ENCODE measurements at regions not wholly inside any gene's neighbourhood (a gene's known extent, or its start where the extent isn't known, plus 50 kb on each side); places are given as distances from the start of the nearest gene placed in this dataset.
"Not testable (repeated sequence)": the region's sequence is repeated elsewhere in the genome, so short reads cannot be mapped to it uniquely, and the experiment has no call there.

- TF ChIP-seq, protein P1, sequence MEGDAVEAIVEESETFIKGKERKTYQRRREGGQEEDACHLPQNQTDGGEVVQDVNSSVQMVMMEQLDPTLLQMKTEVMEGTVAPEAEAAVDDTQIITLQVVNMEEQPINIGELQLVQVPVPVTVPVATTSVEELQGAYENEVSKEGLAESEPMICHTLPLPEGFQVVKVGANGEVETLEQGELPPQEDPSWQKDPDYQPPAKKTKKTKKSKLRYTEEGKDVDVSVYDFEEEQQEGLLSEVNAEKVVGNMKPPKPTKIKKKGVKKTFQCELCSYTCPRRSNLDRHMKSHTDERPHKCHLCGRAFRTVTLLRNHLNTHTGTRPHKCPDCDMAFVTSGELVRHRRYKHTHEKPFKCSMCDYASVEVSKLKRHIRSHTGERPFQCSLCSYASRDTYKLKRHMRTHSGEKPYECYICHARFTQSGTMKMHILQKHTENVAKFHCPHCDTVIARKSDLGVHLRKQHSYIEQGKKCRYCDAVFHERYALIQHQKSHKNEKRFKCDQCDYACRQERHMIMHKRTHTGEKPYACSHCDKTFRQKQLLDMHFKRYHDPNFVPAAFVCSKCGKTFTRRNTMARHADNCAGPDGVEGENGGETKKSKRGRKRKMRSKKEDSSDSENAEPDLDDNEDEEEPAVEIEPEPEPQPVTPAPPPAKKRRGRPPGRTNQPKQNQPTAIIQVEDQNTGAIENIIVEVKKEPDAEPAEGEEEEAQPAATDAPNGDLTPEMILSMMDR (IDR thresholded peaks at IDR 0.05), result no peak
- TF ChIP-seq EP300 (IDR thresholded peaks at IDR 0.05) (no peak), POLR2A (IDR thresholded peaks at IDR 0.05) (no peak)
- WGBS, 2 donors, result 47% methylated on average over 5 to 6 of the region's 6 CpGs
Measured at GRCh38 chr2:234395891-234396420, 100.9 kb downstream of the ARL4C start.

DNA sequence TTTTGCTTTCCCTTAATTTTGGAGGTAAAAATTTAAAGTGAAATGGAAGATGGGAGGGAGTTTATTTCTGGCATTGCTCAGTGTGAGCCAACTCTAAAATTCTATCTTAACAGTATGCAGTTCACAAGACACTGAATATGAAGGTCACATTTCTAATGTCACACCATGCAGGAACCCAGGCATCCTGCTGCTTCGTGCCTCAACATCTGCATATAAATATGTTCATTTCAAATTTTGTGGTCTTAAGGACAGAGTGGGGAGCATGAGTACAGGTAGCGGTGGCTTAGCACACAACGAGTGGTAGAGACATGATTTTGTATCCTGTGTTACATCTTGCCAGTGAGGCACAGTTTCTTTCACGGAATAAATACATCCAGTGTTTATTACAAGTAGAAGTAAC, 102.4 kb downstream of the ARL4C start:
- WGBS, 2 donors, result 83 to 88% methylated on average over 4 of the region's 4 CpGs
- H3K4me1 ChIP-seq, result no peaks in the 10 kb centered on the region
- no peaks in the 10 kb centered on the region for H3K27me3 ChIP-seq
- H3K36me3 ChIP-seq, result no peaks in the 10 kb centered on the region
- TF ChIP-seq, protein P1 (IDR thresholded peaks at IDR 0.05), result no peak
- no peak for TF ChIP-seq EP300 (IDR thresholded peaks at IDR 0.05)
- no peak for TF ChIP-seq POLR2A (IDR thresholded peaks at IDR 0.05)
- no peak for DNase-seq (ENCODE audit: low spot score in 2 of 2)
- peaks cover 0 to 5% (median 0%) of the 10 kb centered on the region in 4 donors for H3K9me3 ChIP-seq
- no peak overlapping the region for H3K27ac ChIP-seq
- H3K4me3 ChIP-seq, result no peak overlapping the region

More at GRCh38 chr2:234395891-234396420, 100.9 kb downstream of the ARL4C start:
- H3K36me3 ChIP-seq, result no peaks in the 10 kb centered on the region
- no peak overlapping the region for H3K4me3 ChIP-seq
- H3K27me3 ChIP-seq, result no peaks in the 10 kb centered on the region
- H3K9me3 ChIP-seq, result no peaks in the 10 kb centered on the region
- no peak overlapping the region for H3K27ac ChIP-seq
- no peaks in the 10 kb centered on the region for H3K4me1 ChIP-seq
- no peak for DNase-seq (ENCODE audit: low spot score in 2 of 2)

DNA sequence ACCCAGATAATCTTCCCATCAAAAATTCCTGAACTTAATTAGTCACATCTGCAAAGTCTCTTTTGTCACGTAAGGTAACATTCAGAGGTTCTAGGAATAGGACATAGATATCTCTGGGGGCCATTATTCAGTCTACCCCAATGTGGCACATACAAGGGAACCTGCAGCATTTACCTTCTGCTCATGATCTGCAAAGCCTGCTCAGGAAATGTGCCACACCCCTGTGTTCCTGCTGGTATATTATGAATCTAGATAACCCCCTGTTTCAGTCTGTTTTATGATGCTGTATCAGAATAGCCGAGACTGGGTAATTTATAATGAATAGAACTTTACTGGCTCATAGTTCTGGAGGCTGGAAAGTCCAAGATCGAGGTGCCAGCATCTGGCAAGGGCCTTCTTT, 103.5 kb downstream of the ARL4C start:
- Histone ChIP-seq H3K9me3 (peaks cover 0 to 5% (median 0%) of the 10 kb centered on the region in 4 donors), H3K4me3 (no peak overlapping the region), H3K4me1 (no peaks in the 10 kb centered on the region), H3K36me3 (no peaks in the 10 kb centered on the region), H3K27me3 (no peaks in the 10 kb centered on the region), H3K27ac (no peak overlapping the region)
- TF ChIP-seq EP300 (IDR thresholded peaks at IDR 0.05) (no peak), POLR2A (IDR thresholded peaks at IDR 0.05) (no peak)
- TF ChIP-seq, protein P1 (IDR thresholded peaks at IDR 0.05), result no peak
- 88 to 89% methylated on average over 3 of the region's 3 CpGs for WGBS, 2 donors
- DNase-seq (ENCODE audit: low spot score in 2 of 2), result no peak

GRCh38 chr2:234392041-234392615, 104.8 kb downstream of the ARL4C start:
- no peak for DNase-seq (ENCODE audit: low spot score in 2 of 2)
- 65 to 66% methylated on average over 4 of the region's 4 CpGs for WGBS, 2 donors
- H3K27me3 ChIP-seq, result no peaks in the 10 kb centered on the region
- H3K4me1 ChIP-seq, result no peaks in the 10 kb centered on the region
- no peak overlapping the region for H3K27ac ChIP-seq
- H3K9me3 ChIP-seq, result peaks cover 0 to 5% (median 0%) of the 10 kb centered on the region in 4 donors
- H3K4me3 ChIP-seq, result no peak overlapping the region
- no peaks in the 10 kb centered on the region for H3K36me3 ChIP-seq
- no peak for TF ChIP-seq POLR2A (IDR thresholded peaks at IDR 0.05)
- TF ChIP-seq EP300 (IDR thresholded peaks at IDR 0.05), result no peak
- TF ChIP-seq, protein P1 (IDR thresholded peaks at IDR 0.05), result no peak

- H3K27ac ChIP-seq, result no peak overlapping the region
- H3K4me3 ChIP-seq, result no peak overlapping the region
- 70 to 77% methylated on average over 3 of the region's 3 CpGs for WGBS, 2 donors
- peaks cover 0 to 5% (median 0%) of the 10 kb centered on the region in 4 donors for H3K9me3 ChIP-seq
- no peaks in the 10 kb centered on the region for H3K4me1 ChIP-seq
- TF ChIP-seq POLR2A (IDR thresholded peaks at IDR 0.05), result no peak
- no peak for TF ChIP-seq EP300 (IDR thresholded peaks at IDR 0.05)
- TF ChIP-seq, protein P1 (IDR thresholded peaks at IDR 0.05), result no peak
- no peak for DNase-seq (ENCODE audit: low spot score in 2 of 2)
- H3K27me3 ChIP-seq, result no peaks in the 10 kb centered on the region
- H3K36me3 ChIP-seq, result no peaks in the 10 kb centered on the region
Measured at GRCh38 chr2:234391625-234392024, 105.3 kb downstream of the ARL4C start.

- not testable (repeated sequence) for H3K4me1 ChIP-seq
Measured at GRCh38 chr2:234389661-234390060, 107.2 kb downstream of the ARL4C start.

More at GRCh38 chr2:234389661-234390060, 107.2 kb downstream of the ARL4C start:
- not testable (repeated sequence) for H3K36me3 ChIP-seq; H3K9me3 ChIP-seq; H3K27me3 ChIP-seq; H3K4me3 ChIP-seq; DNase-seq (ENCODE audit: low spot score in 2 of 2); H3K27ac ChIP-seq
- WGBS, 2 donors, result 86 to 96% methylated on average over 3 of the region's 3 CpGs
